CD4-positive, alpha-beta T cell (primary cell): ENCODE measurements at regions not wholly inside any gene's neighbourhood (a gene's known extent, or its start where the extent isn't known, plus 50 kb on each side); places are given as distances from the start of the nearest gene placed in this dataset.

ENCODE experiments used
- ATAC-seq: fragments of 200-7000 bp; cut with Tn5 transposase; one replicate; pipeline ENCODE4 v1.10.0; 2022; ENCODE audit warnings: mild to moderate bottlenecking; ENCODE audit not compliant: poor library complexity
- CTCF ChIA-PET: fragments of 350-600 bp; sonication (Branson Sonifier 250); formaldehyde crosslinking; loops from one replicate; lab custom pipeline; 2021; ENCODE audit warnings: antibody characterized with exemption, inconsistent platforms; lab: Charles Lee
- POLR2A ChIA-PET: fragments of 350-600 bp; sonication (Branson Sonifier 250); formaldehyde crosslinking; loops from one replicate; lab custom pipeline; 2021; ENCODE audit warnings: antibody characterized with exemption, inconsistent platforms; lab: Charles Lee
- DNase-seq, 14 experiments: peaks; one replicate each; pipeline ENCODE4 v3.0.0-alpha.2; 2013 to 2020; ENCODE audit warnings: mixed read lengths in 2 of 14
- H3K27ac ChIP-seq, 2 donors: one replicate each; pipeline versions ENCODE4 v1.5.1 to v1.7.0; 2013; ENCODE audit warnings: low read length in 2 of 2, low read depth in 1 of 2, mild to moderate bottlenecking in 1 of 2
- H3K27me3 ChIP-seq, 2 experiments: 1 replicate in 1 of 2; 2 replicates in 1 of 2; pipeline versions ENCODE4 v1.6.1 to v1.7.0; 2013; ENCODE audit warnings: low read length in 2 of 2, control low read depth in 1 of 2, mild to moderate bottlenecking in 1 of 2, moderate library complexity in 1 of 2; ENCODE audit not compliant: insufficient read depth in 2 of 2, control insufficient read depth in 1 of 2
- H3K36me3 ChIP-seq: one replicate; pipeline ENCODE4 v1.6.1; 2013; ENCODE audit warnings: low read length, control low read depth; ENCODE audit not compliant: insufficient read depth
- H3K4me1 ChIP-seq: one replicate; pipeline ENCODE4 v1.6.1; 2013; ENCODE audit warnings: low read length, control low read depth; ENCODE audit not compliant: insufficient read depth
- H3K4me3 ChIP-seq: one replicate; pipeline ENCODE4 v1.5.1; 2013; ENCODE audit warnings: mild to moderate bottlenecking, low read length, moderate library complexity
- H3K9me3 ChIP-seq, 2 experiments: 1 replicate in 1 of 2; 2 replicates in 1 of 2; pipeline versions ENCODE4 v1.6.1 to v1.7.0; 2013; ENCODE audit warnings: low read length in 2 of 2, mild to moderate bottlenecking in 2 of 2, control low read depth in 1 of 2, moderate library complexity in 1 of 2; ENCODE audit not compliant: control insufficient read depth in 1 of 2, insufficient read depth in 1 of 2
- H3K27ac Mint-ChIP-seq: one replicate; pipeline ENCODE4 v1.8.0; 2020; ENCODE audit warnings: mixed read lengths
- H3K27me3 Mint-ChIP-seq: one replicate; pipeline ENCODE4 v1.8.0; 2021; ENCODE audit warnings: mixed read lengths
- H3K36me3 Mint-ChIP-seq: one replicate; pipeline ENCODE4 v1.8.0; 2021; ENCODE audit warnings: low read depth, mixed read lengths
- H3K4me1 Mint-ChIP-seq: one replicate; pipeline ENCODE4 v1.8.0; 2021; ENCODE audit warnings: low read depth, mixed read lengths
- H3K4me3 Mint-ChIP-seq: one replicate; pipeline ENCODE4 v1.8.0; 2020; ENCODE audit warnings: mild to moderate bottlenecking, mixed read lengths
- H3K9me3 Mint-ChIP-seq: one replicate; pipeline ENCODE4 v1.8.0; 2020; ENCODE audit warnings: mixed read lengths
- intact Hi-C, 2 experiments: fragments of 100-400 bp; cut with DNase I in 1 of 2; cut with micrococcal nuclease in 1 of 2; formaldehyde crosslinking; loops; one replicate each; pipeline versions ENCODE4 v1.15.1 to v1.9.0; 2023 to 2025; cut with DNase I, micrococcal nuclease
- TF ChIP-seq, protein P1 (sequence below): fragments of 200-600 bp; IDR thresholded peaks from one replicate; pipeline ENCODE4 v1.8.0; 2022; ENCODE audit warnings: antibody characterized with exemption, mild to moderate bottlenecking

DNA sequence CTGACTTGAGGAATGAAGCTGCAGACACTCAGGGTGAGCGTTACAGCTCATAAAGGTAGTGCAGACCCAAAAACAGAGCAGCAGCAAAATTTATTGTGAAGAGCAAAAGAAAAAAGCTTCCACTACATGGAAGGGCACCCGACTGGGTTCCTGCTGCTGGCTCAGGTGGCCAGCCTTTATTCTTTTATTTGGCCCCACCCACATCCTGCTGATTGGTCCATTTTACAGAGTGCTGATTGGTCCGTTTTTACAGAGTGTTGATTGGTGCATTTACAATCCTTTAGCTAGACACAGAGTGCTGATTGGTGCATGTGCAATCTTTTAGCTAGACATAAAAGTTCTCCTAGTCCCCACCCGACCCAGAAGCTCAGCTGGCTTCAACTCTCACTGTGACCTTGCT, 95.3 kb upstream of the STMND1 start:
- peaks cover 7 to 15% of the 10 kb centered on the region in 2 experiments for H3K27me3 ChIP-seq

GRCh38 chr6:17004269-17004668, 97.6 kb upstream of the STMND1 start:
- Mint-ChIP-seq H3K4me1 (no peaks in the 10 kb centered on the region), H3K36me3 (no peaks in the 10 kb centered on the region), H3K9me3 (peaks cover 4% of the 10 kb centered on the region), H3K27me3 (peaks cover 62% of the 10 kb centered on the region), H3K27ac (no peak overlapping the region), H3K4me3 (no peak overlapping the region)
- TF ChIP-seq, protein P1, sequence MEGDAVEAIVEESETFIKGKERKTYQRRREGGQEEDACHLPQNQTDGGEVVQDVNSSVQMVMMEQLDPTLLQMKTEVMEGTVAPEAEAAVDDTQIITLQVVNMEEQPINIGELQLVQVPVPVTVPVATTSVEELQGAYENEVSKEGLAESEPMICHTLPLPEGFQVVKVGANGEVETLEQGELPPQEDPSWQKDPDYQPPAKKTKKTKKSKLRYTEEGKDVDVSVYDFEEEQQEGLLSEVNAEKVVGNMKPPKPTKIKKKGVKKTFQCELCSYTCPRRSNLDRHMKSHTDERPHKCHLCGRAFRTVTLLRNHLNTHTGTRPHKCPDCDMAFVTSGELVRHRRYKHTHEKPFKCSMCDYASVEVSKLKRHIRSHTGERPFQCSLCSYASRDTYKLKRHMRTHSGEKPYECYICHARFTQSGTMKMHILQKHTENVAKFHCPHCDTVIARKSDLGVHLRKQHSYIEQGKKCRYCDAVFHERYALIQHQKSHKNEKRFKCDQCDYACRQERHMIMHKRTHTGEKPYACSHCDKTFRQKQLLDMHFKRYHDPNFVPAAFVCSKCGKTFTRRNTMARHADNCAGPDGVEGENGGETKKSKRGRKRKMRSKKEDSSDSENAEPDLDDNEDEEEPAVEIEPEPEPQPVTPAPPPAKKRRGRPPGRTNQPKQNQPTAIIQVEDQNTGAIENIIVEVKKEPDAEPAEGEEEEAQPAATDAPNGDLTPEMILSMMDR, result no peak
- ChIA-PET CTCF (no interaction called here), POLR2A (no interaction called here)
- DNase-seq (no peak), ATAC-seq (no peak)
- Histone ChIP-seq H3K27me3 (peaks cover 7 to 20% of the 10 kb centered on the region in 2 experiments), H3K4me1 (no peaks in the 10 kb centered on the region), H3K36me3 (no peaks in the 10 kb centered on the region), H3K27ac (no peak overlapping the region), H3K9me3 (peaks cover 0 to 5% of the 10 kb centered on the region in 2 experiments), H3K4me3 (no peak overlapping the region)
- intact Hi-C loops, result no loop called here

More for the DNA sequence above, 95.3 kb upstream of the STMND1 start:
- Mint-ChIP-seq H3K4me1 (no peaks in the 10 kb centered on the region), H3K4me3 (no peak overlapping the region), H3K27me3 (peaks cover 50% of the 10 kb centered on the region), H3K27ac (no peak overlapping the region), H3K36me3 (no peaks in the 10 kb centered on the region), H3K9me3 (peaks cover 4% of the 10 kb centered on the region)
- no peaks in the 10 kb centered on the region for H3K4me1 ChIP-seq
- H3K9me3 ChIP-seq, result peaks cover 0 to 5% of the 10 kb centered on the region in 2 experiments
- TF ChIP-seq, protein P1, result no peak
- ChIA-PET POLR2A (no interaction called here), CTCF (interaction anchor here (0.9 kb wide), 1 partner anchor 14 kb away, joined by 3 read pairs; no protein-coding TSS in a partner anchor)
- no peak for DNase-seq
- no peak overlapping the region for H3K27ac ChIP-seq
- intact Hi-C loops, result no loop called here
- H3K36me3 ChIP-seq, result no peaks in the 10 kb centered on the region
- ATAC-seq, result no peak
- no peak overlapping the region for H3K4me3 ChIP-seq

DNA sequence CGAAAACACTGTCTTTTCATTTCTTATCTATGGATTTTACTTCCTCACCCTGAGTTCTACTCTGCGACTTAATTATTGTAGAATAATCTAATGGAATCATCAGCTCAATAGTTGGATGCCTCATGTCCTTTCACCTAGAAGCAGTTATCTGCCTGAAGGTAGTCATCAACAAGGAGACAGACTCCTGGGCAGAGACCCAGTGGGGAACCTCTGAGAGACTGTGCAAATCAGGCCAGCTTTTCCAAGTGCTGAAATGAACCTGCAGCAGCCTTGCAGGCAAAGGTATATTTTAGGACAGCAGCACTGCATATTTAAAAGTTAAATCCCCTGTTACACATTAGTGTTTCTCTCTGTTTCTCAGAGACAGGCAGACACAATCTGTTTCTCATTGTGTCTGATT, 99.7 kb upstream of the STMND1 start:
- no peak overlapping the region for H3K27ac ChIP-seq
- H3K36me3 ChIP-seq, result no peaks in the 10 kb centered on the region
- Mint-ChIP-seq H3K9me3 (no peaks in the 10 kb centered on the region), H3K36me3 (no peaks in the 10 kb centered on the region), H3K4me3 (no peak overlapping the region), H3K27me3 (peaks cover 74% of the 10 kb centered on the region), H3K27ac (no peak overlapping the region), H3K4me1 (no peaks in the 10 kb centered on the region)
- H3K27me3 ChIP-seq, result peaks cover 7 to 20% of the 10 kb centered on the region in 2 experiments
- no peaks in the 10 kb centered on the region for H3K4me1 ChIP-seq
- ATAC-seq (no peak), DNase-seq (no peak)
- intact Hi-C loops, result no loop called here
- TF ChIP-seq, protein P1, result no peak
- ChIA-PET POLR2A (no interaction called here), CTCF (no interaction called here)
- H3K4me3 ChIP-seq, result no peak overlapping the region
- peaks cover 0 to 5% of the 10 kb centered on the region in 2 experiments for H3K9me3 ChIP-seq
